SK-N-SH (cell line): ENCODE measurements at regions not wholly inside any gene's neighbourhood (a gene's known extent, or its start where the extent isn't known, plus 50 kb on each side); places are given as distances from the start of the nearest gene placed in this dataset.

Experiments
- CTCF ChIA-PET: fragments of 300-600, 350-600 bp; formaldehyde crosslinking; extraction: SDS; loops from one replicate; lab custom pipeline; 2021; lab: Yijun Ruan, JAX
- POLR2A ChIA-PET: fragments of 350-600 bp; sonication (Branson Sonifier 250); formaldehyde crosslinking; extraction: SDS; loops from one replicate; lab custom pipeline; 2020; ENCODE audit warnings: antibody characterized with exemption, inconsistent platforms; lab: Yijun Ruan, JAX
- DNase-seq: peaks from one replicate; pipeline ENCODE4 v3.0.0; 2012
- H2AFZ ChIP-seq: fragments of 200-600 bp; sonication (generic); 2 replicates; pipeline ENCODE4 v1.8.1; 2016; ENCODE audit warnings: antibody characterized with exemption, mild to moderate bottlenecking, low read depth
- H3F3A ChIP-seq: fragments of 200-600 bp; sonication (generic); replicated peaks from 2 replicates; pipeline ENCODE3; 2016; ENCODE audit warnings: antibody characterized with exemption, mild to moderate bottlenecking; ENCODE audit not compliant: insufficient read depth
- H3K27ac ChIP-seq, 2 experiments: fragments of 200-500 bp in 1 of 2; fragments of 200-600 bp in 1 of 2; sonication (Bioruptor generic) in 1 of 2; sonication (generic), shearing (Covaris generic) in 1 of 2; 2 replicates each; pipeline versions ENCODE4 v1.5.1 to v1.6.1; 2014 to 2016; ENCODE audit warnings: low read depth in 2 of 2, inconsistent platforms in 1 of 2, low read length in 1 of 2, mild to moderate bottlenecking in 1 of 2, mixed read lengths in 1 of 2
- H3K27me3 ChIP-seq: fragments of 200-600 bp; sonication (generic), shearing (Covaris generic); 2 replicates; pipeline ENCODE4 v1.6.1; 2016; ENCODE audit warnings: mixed run types; ENCODE audit not compliant: insufficient read depth
- H3K36me3 ChIP-seq, 2 experiments: fragments of 200-500 bp in 1 of 2; fragments of 200-600 bp in 1 of 2; sonication (Bioruptor generic) in 1 of 2; sonication (generic) in 1 of 2; replicated peaks in 1 of 2; 2 replicates each; pipeline versions ENCODE3 to v1.5.1; 2014 to 2016; ENCODE audit warnings: low read length in 1 of 2, mild to moderate bottlenecking in 1 of 2; ENCODE audit not compliant: insufficient read depth in 2 of 2, control insufficient read depth in 1 of 2
- H3K4me1 ChIP-seq, 2 experiments: fragments of 200-500 bp in 1 of 2; fragments of 200-600 bp in 1 of 2; sonication (Bioruptor generic) in 1 of 2; sonication (generic), shearing (Covaris generic) in 1 of 2; 2 replicates each; pipeline versions ENCODE4 v1.5.1 to v1.6.1; 2014 to 2016; ENCODE audit warnings: low read depth in 1 of 2, low read length in 1 of 2, mixed run types in 1 of 2; ENCODE audit not compliant: insufficient read depth in 2 of 2, control insufficient read depth in 1 of 2
- H3K4me2 ChIP-seq: fragments of 200-600 bp; sonication (generic), shearing (Covaris generic); 2 replicates; pipeline ENCODE4 v1.6.1; 2017; ENCODE audit warnings: mixed run types
- H3K4me3 ChIP-seq, 2 experiments: fragments of 200-500 bp in 1 of 2; fragments of 200-600 bp in 1 of 2; sonication (Bioruptor generic) in 1 of 2; sonication (generic), shearing (Covaris generic) in 1 of 2; 2 replicates each; pipeline versions ENCODE4 v1.5.1 to v1.8.1; 2014 to 2016; ENCODE audit warnings: low read depth in 2 of 2, inconsistent platforms in 1 of 2, low read length in 1 of 2, mild to moderate bottlenecking in 1 of 2, mixed read lengths in 1 of 2, moderate library complexity in 1 of 2
- H3K79me2 ChIP-seq: fragments of 200-600 bp; sonication (generic); 2 replicates; pipeline ENCODE4 v1.8.1; 2017; ENCODE audit warnings: mild to moderate bottlenecking; ENCODE audit not compliant: insufficient read depth
- H3K9ac ChIP-seq: fragments of 200-600 bp; sonication (generic); 2 replicates; pipeline ENCODE4 v1.6.1; 2017; ENCODE audit warnings: mixed run types
- H3K9me2 ChIP-seq: fragments of 200-600 bp; sonication (generic); 2 replicates; pipeline ENCODE4 v1.6.1; 2017; ENCODE audit warnings: mixed run types
- H3K9me3 ChIP-seq: fragments of 200-600 bp; sonication (generic); 2 replicates; pipeline ENCODE4 v1.6.1; 2017; ENCODE audit warnings: mixed run types, mild to moderate bottlenecking, moderate library complexity
- H4K20me1 ChIP-seq: fragments of 200-600 bp; sonication (generic); 2 replicates; pipeline ENCODE4 v1.6.1; 2017; ENCODE audit warnings: mild to moderate bottlenecking, mixed run types; ENCODE audit not compliant: insufficient read depth
- CHD2 ChIP-seq: fragments of 150-350 bp; IDR thresholded peaks from 2 replicates; pipeline ENCODE4 v1.6.1; 2018; ENCODE audit warnings: low read length; ENCODE audit not compliant: partially characterized antibody
- ELF1 ChIP-seq: IDR thresholded peaks from 2 replicates; pipeline ENCODE4 v1.4.0; 2012
- EP300 ChIP-seq, 2 experiments: IDR thresholded peaks; 2 replicates each; pipeline versions ENCODE4 v1.4.0 to v1.6.1; 2012; ENCODE audit warnings: borderline replicate concordance in 1 of 2, low read depth in 1 of 2, low read length in 1 of 2
- FOSL2 ChIP-seq: IDR thresholded peaks from 2 replicates; pipeline ENCODE4 v1.4.0; 2012; ENCODE audit warnings: low read depth, mild to moderate bottlenecking, moderate library complexity, borderline replicate concordance
- FOXM1 ChIP-seq: IDR thresholded peaks from 2 replicates; pipeline ENCODE4 v1.4.0; 2012; ENCODE audit warnings: low read depth, mild to moderate bottlenecking
- GATA2 ChIP-seq: sonication (generic); formaldehyde crosslinking; IDR thresholded peaks from 2 replicates; pipeline ENCODE4 v1.5.0; 2020; ENCODE audit warnings: mild to moderate bottlenecking, missing genetic modification reagents
- JUND ChIP-seq: IDR thresholded peaks from 2 replicates; pipeline ENCODE4 v1.4.0; 2012
- MEF2A ChIP-seq: IDR thresholded peaks from 2 replicates; pipeline ENCODE4 v1.4.0; 2012; ENCODE audit warnings: low read depth, borderline replicate concordance
- NFIC ChIP-seq: IDR thresholded peaks from 2 replicates; pipeline ENCODE4 v1.4.0; 2012; ENCODE audit warnings: borderline replicate concordance
- NRF1 ChIP-seq: IDR thresholded peaks from 2 replicates; pipeline ENCODE4 v1.6.1; 2012; ENCODE audit warnings: low read depth, mild to moderate bottlenecking, low read length
- RFX5 ChIP-seq: IDR thresholded peaks from 2 replicates; pipeline ENCODE4 v1.6.1; 2012; ENCODE audit warnings: mild to moderate bottlenecking, improper control_type of control experiment, low read length
- RXRA ChIP-seq: IDR thresholded peaks from 2 replicates; pipeline ENCODE4 v1.4.0; 2012; ENCODE audit warnings: low read depth, mild to moderate bottlenecking, borderline replicate concordance
- SIN3A ChIP-seq: IDR thresholded peaks from 2 replicates; pipeline ENCODE4 v1.6.1; 2012; ENCODE audit warnings: low read depth, mild to moderate bottlenecking, low read length, moderate library complexity, borderline replicate concordance
- SMC3 ChIP-seq: IDR thresholded peaks from 2 replicates; pipeline ENCODE4 v1.6.1; 2012; ENCODE audit warnings: low read depth, low read length, improper control_type of control experiment
- TAF1 ChIP-seq: IDR thresholded peaks from 2 replicates; pipeline ENCODE4 v1.6.1; 2012; ENCODE audit warnings: low read depth, mild to moderate bottlenecking, low read length, moderate library complexity, borderline replicate concordance
- TCF12 ChIP-seq: IDR thresholded peaks from 2 replicates; pipeline ENCODE4 v1.4.0; 2012
- TEAD4 ChIP-seq: IDR thresholded peaks from 2 replicates; pipeline ENCODE4 v1.4.0; 2012; ENCODE audit warnings: mild to moderate bottlenecking, borderline replicate concordance; ENCODE audit not compliant: insufficient read depth
- WGBS: methylation state at CpG from one replicate; pipeline ENCODE4 v1.1.6; 2017; ENCODE audit warnings: low lambda C conversion rate; 5-methylcytosine and 5-hydroxymethylcytosine counted together
- TF ChIP-seq, protein P1 (sequence below): fragments of 150-350 bp; IDR thresholded peaks from 2 replicates; pipeline ENCODE4 v1.6.1; 2017; ENCODE audit warnings: antibody characterized with exemption, low read length, low read depth, borderline replicate concordance
- TF ChIP-seq, protein P2 (sequence below): fragments of 150-350 bp; IDR thresholded peaks from 2 replicates; pipeline ENCODE4 v1.6.1; 2016; ENCODE audit warnings: mild to moderate bottlenecking, low read depth, low read length
- TF ChIP-seq, protein P3 (sequence below): IDR thresholded peaks from 2 replicates; pipeline ENCODE4 v1.6.1; 2012; ENCODE audit warnings: mild to moderate bottlenecking, low read depth, low read length, moderate library complexity

DNA sequence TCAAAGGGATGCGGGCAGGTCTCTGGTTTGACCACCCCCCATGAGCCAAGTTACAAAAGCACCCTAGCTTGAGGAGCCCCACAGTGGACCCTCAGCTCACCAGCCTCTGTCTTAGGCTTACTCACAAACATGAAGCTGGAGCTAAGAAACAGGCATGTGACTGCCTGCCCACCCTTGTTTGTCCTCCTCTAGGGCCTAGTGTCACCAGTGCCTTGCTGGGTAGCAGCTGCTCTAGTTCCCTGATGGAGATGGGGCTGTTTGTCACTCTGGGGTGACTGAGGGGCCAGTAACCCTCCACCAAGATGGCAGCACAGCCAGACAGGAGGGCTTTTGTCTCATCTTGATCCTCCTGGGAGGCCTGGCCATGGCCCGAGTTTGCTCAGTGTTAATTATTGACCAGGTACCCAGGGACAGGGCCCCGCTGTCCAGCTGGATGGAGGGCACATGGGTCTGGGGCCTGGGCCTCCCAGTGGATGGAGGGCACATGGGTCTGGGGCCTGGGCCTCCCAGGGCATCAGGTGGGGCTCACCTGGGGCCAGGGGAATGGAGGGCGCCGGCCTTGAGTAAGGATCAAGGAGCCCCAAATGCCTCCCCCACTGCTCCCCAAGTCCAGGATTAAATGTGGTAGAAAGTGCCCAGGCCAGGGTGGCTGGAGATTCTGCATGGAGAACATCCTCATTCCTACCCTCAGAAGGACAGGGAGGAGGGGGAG lies 185.9 kb upstream of the HAAO start:
- no peaks in the 10 kb centered on the region for H4K20me1 ChIP-seq
- H3K4me1 ChIP-seq: peaks cover 3 to 8% of the 10 kb centered on the region in 2 experiments; a peak in 3 of 4 replicates
- no peak overlapping the region for H3K4me3 ChIP-seq
- POLR2A ChIA-PET: interaction anchor here (1.2 to 2.6 kb wide), 2 partner anchors 243 to 249 kb away, joined by 4 to 8 read pairs; partner anchors contain the start of gene ZFP36L2
- H3K79me2 ChIP-seq: no peaks in the 10 kb centered on the region
- H3K36me3 ChIP-seq: no peaks in the 10 kb centered on the region
- H3K9ac ChIP-seq: no peak overlapping the region
- no peak for TF ChIP-seq RFX5
- no peak for TF ChIP-seq JUND
- TF ChIP-seq, protein P1, sequence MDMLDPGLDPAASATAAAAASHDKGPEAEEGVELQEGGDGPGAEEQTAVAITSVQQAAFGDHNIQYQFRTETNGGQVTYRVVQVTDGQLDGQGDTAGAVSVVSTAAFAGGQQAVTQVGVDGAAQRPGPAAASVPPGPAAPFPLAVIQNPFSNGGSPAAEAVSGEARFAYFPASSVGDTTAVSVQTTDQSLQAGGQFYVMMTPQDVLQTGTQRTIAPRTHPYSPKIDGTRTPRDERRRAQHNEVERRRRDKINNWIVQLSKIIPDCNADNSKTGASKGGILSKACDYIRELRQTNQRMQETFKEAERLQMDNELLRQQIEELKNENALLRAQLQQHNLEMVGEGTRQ: no peak
- TF ChIP-seq MEF2A: no peak
- no peak for TF ChIP-seq FOXM1
- TF ChIP-seq EP300 (IDR thresholded peaks at IDR 0.05; ENCODE audit: borderline replicate concordance in 1 of 2, low read depth in 1 of 2, low read length in 1 of 2): no peak
- TF ChIP-seq, protein P2, sequence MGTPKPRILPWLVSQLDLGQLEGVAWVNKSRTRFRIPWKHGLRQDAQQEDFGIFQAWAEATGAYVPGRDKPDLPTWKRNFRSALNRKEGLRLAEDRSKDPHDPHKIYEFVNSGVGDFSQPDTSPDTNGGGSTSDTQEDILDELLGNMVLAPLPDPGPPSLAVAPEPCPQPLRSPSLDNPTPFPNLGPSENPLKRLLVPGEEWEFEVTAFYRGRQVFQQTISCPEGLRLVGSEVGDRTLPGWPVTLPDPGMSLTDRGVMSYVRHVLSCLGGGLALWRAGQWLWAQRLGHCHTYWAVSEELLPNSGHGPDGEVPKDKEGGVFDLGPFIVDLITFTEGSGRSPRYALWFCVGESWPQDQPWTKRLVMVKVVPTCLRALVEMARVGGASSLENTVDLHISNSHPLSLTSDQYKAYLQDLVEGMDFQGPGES: no peak
- TF ChIP-seq CHD2: no peak
- TF ChIP-seq, protein P3, sequence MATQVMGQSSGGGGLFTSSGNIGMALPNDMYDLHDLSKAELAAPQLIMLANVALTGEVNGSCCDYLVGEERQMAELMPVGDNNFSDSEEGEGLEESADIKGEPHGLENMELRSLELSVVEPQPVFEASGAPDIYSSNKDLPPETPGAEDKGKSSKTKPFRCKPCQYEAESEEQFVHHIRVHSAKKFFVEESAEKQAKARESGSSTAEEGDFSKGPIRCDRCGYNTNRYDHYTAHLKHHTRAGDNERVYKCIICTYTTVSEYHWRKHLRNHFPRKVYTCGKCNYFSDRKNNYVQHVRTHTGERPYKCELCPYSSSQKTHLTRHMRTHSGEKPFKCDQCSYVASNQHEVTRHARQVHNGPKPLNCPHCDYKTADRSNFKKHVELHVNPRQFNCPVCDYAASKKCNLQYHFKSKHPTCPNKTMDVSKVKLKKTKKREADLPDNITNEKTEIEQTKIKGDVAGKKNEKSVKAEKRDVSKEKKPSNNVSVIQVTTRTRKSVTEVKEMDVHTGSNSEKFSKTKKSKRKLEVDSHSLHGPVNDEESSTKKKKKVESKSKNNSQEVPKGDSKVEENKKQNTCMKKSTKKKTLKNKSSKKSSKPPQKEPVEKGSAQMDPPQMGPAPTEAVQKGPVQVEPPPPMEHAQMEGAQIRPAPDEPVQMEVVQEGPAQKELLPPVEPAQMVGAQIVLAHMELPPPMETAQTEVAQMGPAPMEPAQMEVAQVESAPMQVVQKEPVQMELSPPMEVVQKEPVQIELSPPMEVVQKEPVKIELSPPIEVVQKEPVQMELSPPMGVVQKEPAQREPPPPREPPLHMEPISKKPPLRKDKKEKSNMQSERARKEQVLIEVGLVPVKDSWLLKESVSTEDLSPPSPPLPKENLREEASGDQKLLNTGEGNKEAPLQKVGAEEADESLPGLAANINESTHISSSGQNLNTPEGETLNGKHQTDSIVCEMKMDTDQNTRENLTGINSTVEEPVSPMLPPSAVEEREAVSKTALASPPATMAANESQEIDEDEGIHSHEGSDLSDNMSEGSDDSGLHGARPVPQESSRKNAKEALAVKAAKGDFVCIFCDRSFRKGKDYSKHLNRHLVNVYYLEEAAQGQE: no peak
- TF ChIP-seq NFIC: no peak
- no peak for TF ChIP-seq SIN3A
- no peak for TF ChIP-seq RXRA
- no peak for TF ChIP-seq GATA2
- no peak for TF ChIP-seq FOSL2
- TF ChIP-seq SMC3: no peak
- TF ChIP-seq NRF1: no peak
- no peak for TF ChIP-seq TAF1
- no peak for TF ChIP-seq TEAD4
- no peak for TF ChIP-seq ELF1
- no peak for TF ChIP-seq TCF12
- TF ChIP-seq, all 33 proteins: peak for 0
- 100% methylated on average over 5 of the region's 5 CpGs for WGBS
- Histone ChIP-seq H3F3A (no peaks in the 10 kb centered on the region), H3K4me2 (no peak overlapping the region), H3K9me2 (no peaks in the 10 kb centered on the region), H3K9me3 (no peaks in the 10 kb centered on the region), H3K27ac (no peak overlapping the region), H2AFZ (no peak overlapping the region), H3K27me3 (no peaks in the 10 kb centered on the region)
- CTCF ChIA-PET: interaction anchor here (0.7 to 13.1 kb wide), 9 partner anchors 15 to 599 kb away, joined by 3 to 299 read pairs (median 6); partner anchors contain the start of gene ZFP36L2
- peak; percentile 8 for DNase-seq
